ENCODE measurements at regions not wholly inside any gene's neighbourhood (a gene's known extent, or its start where the extent isn't known, plus 50 kb on each side); places are given as distances from the start of the nearest gene placed in this dataset.
A peak's percentile ranks its signal among the peaks of the same experiment; 100 is the strongest.

DNA sequence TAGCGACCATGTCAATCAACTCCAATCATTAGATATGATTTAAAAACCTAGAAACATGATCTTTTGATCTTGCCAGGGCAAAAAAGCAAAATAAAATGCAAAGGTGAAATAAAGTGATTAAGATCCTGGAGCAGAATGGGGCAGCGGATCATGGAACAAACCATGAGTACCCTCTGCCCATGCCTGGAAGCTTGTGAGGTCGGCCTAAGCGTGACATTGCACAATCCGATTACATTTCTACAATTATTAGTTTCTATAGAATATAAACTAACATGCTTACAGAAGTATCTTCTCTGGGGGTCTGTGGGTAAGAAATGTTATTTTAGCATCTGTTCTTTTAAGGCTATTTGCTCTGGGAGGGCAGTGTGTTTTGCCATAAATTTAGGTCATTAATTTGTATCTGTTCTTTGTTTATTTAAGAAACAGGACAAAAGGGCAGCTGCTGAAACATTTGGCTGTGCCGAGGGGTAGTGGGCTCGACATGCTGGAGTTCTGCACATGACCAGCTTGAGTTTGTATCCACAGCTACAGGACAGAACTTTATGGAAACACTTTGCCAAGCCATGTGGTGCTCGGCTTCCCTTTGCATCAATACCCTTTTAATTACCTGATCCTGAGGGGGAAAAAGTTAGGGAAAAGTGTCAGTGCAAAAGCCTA lies 55.9 kb downstream of the ZBTB18 start:
- H3K36me3 Mint-ChIP-seq (ENCODE audit: low read depth), result no peaks in the 10 kb centered on the region
- no peaks in the 10 kb centered on the region for H3K4me1 Mint-ChIP-seq (ENCODE audit: low read depth)
- intact Hi-C loops (cut with micrococcal nuclease), result no loop called here
- no peak for DNase-seq (ENCODE audit: low spot score)
- no peak overlapping the region for H3K27ac Mint-ChIP-seq
- peaks cover 2% of the 10 kb centered on the region for H3K27me3 Mint-ChIP-seq (ENCODE audit: insufficient read depth)
- no peaks in the 10 kb centered on the region for H3K9me3 Mint-ChIP-seq
- no peak overlapping the region for H3K4me3 Mint-ChIP-seq

- no peak for DNase-seq (ENCODE audit: low spot score)
- Mint-ChIP-seq H3K36me3 (ENCODE audit: low read depth) (no peaks in the 10 kb centered on the region), H3K9me3 (no peaks in the 10 kb centered on the region), H3K27me3 (ENCODE audit: insufficient read depth) (peaks cover 6% of the 10 kb centered on the region), H3K4me3 (no peak overlapping the region), H3K27ac (no peak overlapping the region), H3K4me1 (ENCODE audit: low read depth) (no peaks in the 10 kb centered on the region)
- intact Hi-C loops (cut with micrococcal nuclease), result no loop called here
Measured at GRCh38 chr1:244111027-244111426, 59.9 kb downstream of the ZBTB18 start.

- Mint-ChIP-seq H3K27ac (no peak overlapping the region), H3K9me3 (peaks cover 3% of the 10 kb centered on the region), H3K4me3 (no peak overlapping the region), H3K27me3 (ENCODE audit: insufficient read depth) (peaks cover 9% of the 10 kb centered on the region), H3K36me3 (ENCODE audit: low read depth) (no peaks in the 10 kb centered on the region), H3K4me1 (ENCODE audit: low read depth) (no peaks in the 10 kb centered on the region)
- intact Hi-C loops (cut with micrococcal nuclease), result no loop called here
- DNase-seq (ENCODE audit: low spot score), result no peak
Measured at GRCh38 chr1:244112041-244112440, 61.0 kb downstream of the ZBTB18 start.

- H3K27me3 Mint-ChIP-seq (ENCODE audit: insufficient read depth), result peaks cover 9% of the 10 kb centered on the region
- intact Hi-C loops (cut with micrococcal nuclease), result no loop called here
- no peak overlapping the region for H3K4me3 Mint-ChIP-seq
- peaks cover 3% of the 10 kb centered on the region for H3K9me3 Mint-ChIP-seq
- no peak for DNase-seq (ENCODE audit: low spot score)
- no peak overlapping the region for H3K27ac Mint-ChIP-seq
- no peaks in the 10 kb centered on the region for H3K36me3 Mint-ChIP-seq (ENCODE audit: low read depth)
- H3K4me1 Mint-ChIP-seq (ENCODE audit: low read depth), result no peaks in the 10 kb centered on the region
Measured at GRCh38 chr1:244112636-244113035, 61.6 kb downstream of the ZBTB18 start.

GRCh38 chr1:244113532-244114320 lies 62.6 kb downstream of the ZBTB18 start:
- no peak overlapping the region for H3K4me3 Mint-ChIP-seq
- no peak overlapping the region for H3K27ac Mint-ChIP-seq
- intact Hi-C loops (cut with micrococcal nuclease), result no loop called here
- no peaks in the 10 kb centered on the region for H3K4me1 Mint-ChIP-seq (ENCODE audit: low read depth)
- peaks cover 9% of the 10 kb centered on the region for H3K27me3 Mint-ChIP-seq (ENCODE audit: insufficient read depth)
- no peaks in the 10 kb centered on the region for H3K36me3 Mint-ChIP-seq (ENCODE audit: low read depth)
- DNase-seq (ENCODE audit: low spot score), result no peak
- peaks cover 3% of the 10 kb centered on the region for H3K9me3 Mint-ChIP-seq

GRCh38 chr1:244114892-244115291 lies 63.8 kb downstream of the ZBTB18 start:
- intact Hi-C loops (cut with micrococcal nuclease), result no loop called here
- H3K4me3 Mint-ChIP-seq, result no peak overlapping the region
- no peaks in the 10 kb centered on the region for H3K4me1 Mint-ChIP-seq (ENCODE audit: low read depth)
- peaks cover 3% of the 10 kb centered on the region for H3K9me3 Mint-ChIP-seq
- no peaks in the 10 kb centered on the region for H3K36me3 Mint-ChIP-seq (ENCODE audit: low read depth)
- no peak for DNase-seq (ENCODE audit: low spot score)
- H3K27me3 Mint-ChIP-seq (ENCODE audit: insufficient read depth), result peaks cover 9% of the 10 kb centered on the region
- H3K27ac Mint-ChIP-seq, result no peak overlapping the region

DNA sequence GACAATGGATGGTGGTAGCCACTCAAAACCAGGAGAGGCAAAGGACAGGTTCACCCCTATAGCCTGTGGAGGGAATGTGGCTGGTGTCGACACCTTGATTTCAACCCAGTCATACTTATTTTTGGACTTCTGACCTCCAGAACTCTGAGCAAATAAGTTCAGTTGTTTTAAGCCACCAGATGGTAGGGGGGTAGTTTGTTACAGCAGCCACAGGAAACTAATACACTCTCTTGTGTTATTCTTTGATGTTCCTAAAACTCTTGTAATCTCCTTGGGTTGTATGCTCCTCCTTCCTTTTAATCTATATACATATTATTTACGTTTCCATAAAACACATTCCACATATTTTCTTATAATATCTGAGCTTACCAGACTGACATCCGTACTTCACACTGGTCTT lies 65.9 kb downstream of the ZBTB18 start:
- Mint-ChIP-seq H3K4me3 (no peak overlapping the region), H3K27ac (no peak overlapping the region), H3K27me3 (ENCODE audit: insufficient read depth) (peaks cover 9% of the 10 kb centered on the region), H3K36me3 (ENCODE audit: low read depth) (no peaks in the 10 kb centered on the region), H3K9me3 (peaks cover 3% of the 10 kb centered on the region), H3K4me1 (ENCODE audit: low read depth) (no peaks in the 10 kb centered on the region)
- no peak for DNase-seq (ENCODE audit: low spot score)
- intact Hi-C loops (cut with micrococcal nuclease), result no loop called here

GRCh38 chr1:244118109-244118761 lies 67.2 kb downstream of the ZBTB18 start:
- H3K36me3 Mint-ChIP-seq (ENCODE audit: low read depth), result no peaks in the 10 kb centered on the region
- H3K27me3 Mint-ChIP-seq (ENCODE audit: insufficient read depth), result peaks cover 11% of the 10 kb centered on the region
- no peak for DNase-seq (ENCODE audit: low spot score)
- H3K27ac Mint-ChIP-seq, result no peak overlapping the region
- no peaks in the 10 kb centered on the region for H3K4me1 Mint-ChIP-seq (ENCODE audit: low read depth)
- intact Hi-C loops (cut with micrococcal nuclease), result no loop called here
- H3K4me3 Mint-ChIP-seq, result no peak overlapping the region
- peaks cover 3% of the 10 kb centered on the region for H3K9me3 Mint-ChIP-seq

- H3K27me3 Mint-ChIP-seq (ENCODE audit: insufficient read depth), result peaks cover 6% of the 10 kb centered on the region
- DNase-seq (ENCODE audit: low spot score), result no peak
- H3K9me3 Mint-ChIP-seq, result no peaks in the 10 kb centered on the region
- no peaks in the 10 kb centered on the region for H3K36me3 Mint-ChIP-seq (ENCODE audit: low read depth)
- intact Hi-C loops (cut with micrococcal nuclease), result no loop called here
- H3K27ac Mint-ChIP-seq, result no peak overlapping the region
- H3K4me3 Mint-ChIP-seq, result no peak overlapping the region
- no peaks in the 10 kb centered on the region for H3K4me1 Mint-ChIP-seq (ENCODE audit: low read depth)
Measured at GRCh38 chr1:244128591-244129383, 77.7 kb downstream of the ZBTB18 start.

DNA sequence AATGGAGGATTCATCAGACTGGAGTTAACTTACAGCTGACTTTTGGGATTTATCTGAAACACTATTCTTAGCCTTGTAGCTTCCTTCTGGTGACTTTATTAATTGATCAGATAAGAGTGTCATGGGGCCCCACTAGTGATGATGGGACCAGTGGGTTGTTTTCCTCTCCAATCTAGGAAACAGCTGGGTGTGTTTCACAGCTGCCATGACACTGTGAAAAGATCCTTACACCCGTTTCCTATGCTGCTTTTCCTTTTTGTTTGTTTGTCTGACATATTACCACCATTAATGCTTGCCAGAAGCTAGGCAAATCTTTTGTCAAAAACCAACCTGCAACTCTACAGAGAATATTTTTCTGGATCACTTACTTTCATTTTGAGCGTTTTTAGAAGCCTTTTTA lies 86.2 kb downstream of the ZBTB18 start:
- H3K9me3 Mint-ChIP-seq, result peaks cover 3% of the 10 kb centered on the region
- no peak for DNase-seq (ENCODE audit: low spot score)
- peaks cover 18% of the 10 kb centered on the region for H3K27me3 Mint-ChIP-seq (ENCODE audit: insufficient read depth)
- H3K36me3 Mint-ChIP-seq (ENCODE audit: low read depth), result no peaks in the 10 kb centered on the region
- H3K27ac Mint-ChIP-seq, result no peak overlapping the region
- H3K4me1 Mint-ChIP-seq (ENCODE audit: low read depth), result peaks cover 12% of the 10 kb centered on the region
- peak overlapping the region; percentile 58 for H3K4me3 Mint-ChIP-seq
- intact Hi-C loops (cut with micrococcal nuclease), result no loop called here

DNA sequence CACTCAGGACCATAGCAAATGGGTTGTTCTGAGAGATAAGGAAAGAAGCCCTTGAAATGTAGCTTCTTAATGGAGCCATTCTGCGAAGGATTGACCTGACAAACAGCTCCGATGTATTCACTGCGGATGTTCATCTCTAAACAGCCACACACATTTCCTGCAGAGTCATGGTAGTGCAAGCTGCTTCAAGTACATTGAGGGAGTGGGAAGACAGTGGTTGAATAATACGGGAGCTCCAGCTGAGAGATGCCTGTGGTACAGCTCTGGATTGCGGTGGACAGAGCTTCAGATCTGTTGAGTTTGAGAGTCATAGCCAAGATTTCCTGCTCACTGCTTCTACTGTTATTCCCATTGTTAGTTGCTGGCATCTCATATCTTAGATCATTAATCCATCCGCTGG lies 86.6 kb downstream of the ZBTB18 start:
- no peak for DNase-seq (ENCODE audit: low spot score)
- peaks cover 18% of the 10 kb centered on the region for H3K27me3 Mint-ChIP-seq (ENCODE audit: insufficient read depth)
- H3K27ac Mint-ChIP-seq, result no peak overlapping the region
- H3K4me1 Mint-ChIP-seq (ENCODE audit: low read depth), result peaks cover 12% of the 10 kb centered on the region
- H3K9me3 Mint-ChIP-seq, result peaks cover 3% of the 10 kb centered on the region
- H3K4me3 Mint-ChIP-seq, result peak overlapping the region; percentile 58
- H3K36me3 Mint-ChIP-seq (ENCODE audit: low read depth), result no peaks in the 10 kb centered on the region
- intact Hi-C loops (cut with micrococcal nuclease), result no loop called here

DNA sequence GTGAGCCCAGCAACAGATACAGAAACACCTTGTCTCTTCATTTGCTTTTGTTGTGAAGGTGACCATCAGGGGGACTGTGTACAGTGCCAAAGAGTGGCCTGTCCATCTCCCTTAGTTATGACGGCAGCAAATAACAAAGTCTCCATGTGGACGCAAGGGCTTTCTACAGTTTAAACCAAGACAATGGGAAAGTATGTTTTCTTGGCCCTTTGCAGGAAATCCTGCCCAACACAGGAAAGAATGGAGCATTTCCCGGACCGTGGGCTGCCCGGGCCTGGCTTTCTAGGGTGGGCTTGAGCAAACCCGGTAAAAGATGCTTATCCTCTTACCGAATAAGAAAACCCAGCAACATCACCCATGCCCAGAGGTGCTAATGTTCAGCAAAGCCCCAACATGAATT lies 87.3 kb downstream of the ZBTB18 start:
- H3K27me3 Mint-ChIP-seq (ENCODE audit: insufficient read depth), result peaks cover 20% of the 10 kb centered on the region
- H3K4me1 Mint-ChIP-seq (ENCODE audit: low read depth), result peaks cover 12% of the 10 kb centered on the region
- no peak overlapping the region for H3K4me3 Mint-ChIP-seq
- no peaks in the 10 kb centered on the region for H3K36me3 Mint-ChIP-seq (ENCODE audit: low read depth)
- intact Hi-C loops (cut with micrococcal nuclease), result no loop called here
- H3K9me3 Mint-ChIP-seq, result peaks cover 3% of the 10 kb centered on the region
- no peak overlapping the region for H3K27ac Mint-ChIP-seq
- DNase-seq (ENCODE audit: low spot score), result no peak

DNA sequence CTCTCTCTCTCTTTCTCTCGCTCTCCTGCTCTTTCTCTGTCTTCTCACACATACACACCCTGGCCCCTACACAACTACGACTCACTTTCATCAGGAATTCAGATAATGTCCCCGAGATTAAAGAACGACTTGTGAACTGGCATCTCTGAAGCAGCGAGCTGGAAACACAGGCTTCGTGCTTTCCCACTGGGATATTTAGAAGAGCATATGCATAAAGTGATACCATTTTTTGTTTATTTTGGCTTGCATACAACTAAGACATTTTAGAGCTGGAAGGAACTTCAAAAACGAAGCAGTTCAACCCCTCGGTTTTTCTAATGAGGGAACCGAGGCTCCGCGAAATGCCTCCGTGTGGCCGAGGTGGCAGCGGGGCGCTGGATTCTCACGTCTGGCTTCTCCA lies 88.6 kb downstream of the ZBTB18 start:
- Mint-ChIP-seq H3K27ac (no peak overlapping the region), H3K27me3 (ENCODE audit: insufficient read depth) (peaks cover 15% of the 10 kb centered on the region), H3K9me3 (peaks cover 3% of the 10 kb centered on the region), H3K4me3 (no peak overlapping the region), H3K36me3 (ENCODE audit: low read depth) (no peaks in the 10 kb centered on the region), H3K4me1 (ENCODE audit: low read depth) (peaks cover 12% of the 10 kb centered on the region)
- DNase-seq (ENCODE audit: low spot score), result no peak
- intact Hi-C loops (cut with micrococcal nuclease), result no loop called here
